ENCODE measurements at regions not wholly inside any gene's neighbourhood (a gene's known extent, or its start where the extent isn't known, plus 50 kb on each side); places are given as distances from the start of the nearest gene placed in this dataset.

GRCh38 chr10:117698809-117699208 is 156.3 kb downstream of the EMX2 start:
- H3K4ac ChIP-seq (ENCODE audit: low read length), result no peak overlapping the region

GRCh38 chr10:117699436-117700075 is 157.0 kb downstream of the EMX2 start:
- Histone ChIP-seq H2BK120ac (ENCODE audit: low read depth, low read length) (no peak overlapping the region), H4K8ac (ENCODE audit: low read depth, low read length) (peak overlapping the region; percentile 89), H3K4me2 (ENCODE audit: insufficient read depth, low read length, poor library complexity, severe bottlenecking) (no peak overlapping the region), H3K4me1 (ENCODE audit: control insufficient read depth in 2 of 2, insufficient read depth in 1 of 2, low read depth in 1 of 2, low read length in 2 of 2) (peaks cover 0 to 3% of the 10 kb centered on the region in 2 donors), H4K91ac (ENCODE audit: low read depth, low read length, poor library complexity) (peak overlapping the region; percentile 5), H2BK15ac (ENCODE audit: low read length) (no peak overlapping the region), H3K14ac (ENCODE audit: low read length) (no peak overlapping the region), H2BK5ac (ENCODE audit: low read length) (no peak overlapping the region), H3K4ac (ENCODE audit: low read length) (no peak overlapping the region), H3K4me3 (ENCODE audit: low read length in 2 of 2) (no peak overlapping the region), H3K9ac (ENCODE audit: low read depth, low read length, poor library complexity) (no peak overlapping the region), H3K27ac (replicated peaks; ENCODE audit: low read length) (no peak overlapping the region), H2BK12ac (ENCODE audit: low read length) (no peak overlapping the region), H2AFZ (ENCODE audit: low read length) (no peak overlapping the region), H3K36me3 (replicated peaks in 1 of 2; ENCODE audit: control insufficient read depth in 2 of 2, insufficient read depth in 2 of 2, low read length in 2 of 2) (no peaks in the 10 kb centered on the region), H3K23ac (ENCODE audit: low read depth, low read length, poor library complexity) (no peak overlapping the region), H3K9me3 (replicated peaks in 1 of 2; ENCODE audit: control insufficient read depth in 2 of 2, insufficient read depth in 1 of 2, low read depth in 1 of 2, low read length in 2 of 2) (no peaks in the 10 kb centered on the region), H3K79me1 (ENCODE audit: low read depth, low read length) (no peaks in the 10 kb centered on the region), H2AK5ac (ENCODE audit: low read depth, low read length) (no peak overlapping the region), H3K18ac (ENCODE audit: low read length) (peak overlapping the region; percentile 44), H3K27me3 (ENCODE audit: control insufficient read depth in 3 of 3, insufficient read depth in 3 of 3, low read depth in 1 of 3, low read length in 3 of 3) (no peaks in the 10 kb centered on the region)
- WGBS, 2 donors (ENCODE audit: extremely low coverage in 2 of 2, insufficient read length in 2 of 2, insufficient replicate concordance in 1 of 2), result no CpG with 5 or more reads among the region's 7 CpGs
- no peak for DNase-seq (ENCODE audit: low spot score)

More at GRCh38 chr10:117698809-117699208, 156.3 kb downstream of the EMX2 start:
- Histone ChIP-seq H2AK5ac (ENCODE audit: low read depth, low read length) (no peak overlapping the region), H3K18ac (ENCODE audit: low read length) (no peak overlapping the region), H2BK12ac (ENCODE audit: low read length) (no peak overlapping the region), H3K9me3 (replicated peaks in 1 of 2; ENCODE audit: control insufficient read depth in 2 of 2, insufficient read depth in 1 of 2, low read depth in 1 of 2, low read length in 2 of 2) (no peaks in the 10 kb centered on the region), H3K36me3 (replicated peaks in 1 of 2; ENCODE audit: control insufficient read depth in 2 of 2, insufficient read depth in 2 of 2, low read length in 2 of 2) (no peaks in the 10 kb centered on the region), H3K27ac (replicated peaks; ENCODE audit: low read length) (no peak overlapping the region), H3K23ac (ENCODE audit: low read depth, low read length, poor library complexity) (no peak overlapping the region), H2BK15ac (ENCODE audit: low read length) (no peak overlapping the region), H3K4me1 (ENCODE audit: control insufficient read depth in 2 of 2, insufficient read depth in 1 of 2, low read depth in 1 of 2, low read length in 2 of 2) (peaks cover 0 to 3% of the 10 kb centered on the region in 2 donors), H2BK120ac (ENCODE audit: low read depth, low read length) (no peak overlapping the region), H2BK5ac (ENCODE audit: low read length) (no peak overlapping the region), H2AFZ (ENCODE audit: low read length) (no peak overlapping the region), H4K8ac (ENCODE audit: low read depth, low read length) (no peak overlapping the region), H3K4me2 (ENCODE audit: insufficient read depth, low read length, poor library complexity, severe bottlenecking) (no peak overlapping the region), H3K27me3 (ENCODE audit: control insufficient read depth in 3 of 3, insufficient read depth in 3 of 3, low read depth in 1 of 3, low read length in 3 of 3) (no peaks in the 10 kb centered on the region), H3K14ac (ENCODE audit: low read length) (no peak overlapping the region), H4K91ac (ENCODE audit: low read depth, low read length, poor library complexity) (no peak overlapping the region), H3K79me1 (ENCODE audit: low read depth, low read length) (no peaks in the 10 kb centered on the region), H3K9ac (ENCODE audit: low read depth, low read length, poor library complexity) (no peak overlapping the region), H3K4me3 (ENCODE audit: low read length in 2 of 2) (no peak overlapping the region)
- no CpG with 5 or more reads among the region's 2 CpGs for WGBS, 2 donors (ENCODE audit: extremely low coverage in 2 of 2, insufficient read length in 2 of 2, insufficient replicate concordance in 1 of 2)
- DNase-seq (ENCODE audit: low spot score), result no peak

GRCh38 chr10:117710181-117710798 is 167.7 kb downstream of the EMX2 start:
- Histone ChIP-seq H2BK120ac (ENCODE audit: low read depth, low read length) (no peak overlapping the region), H2BK15ac (ENCODE audit: low read length) (no peak overlapping the region), H3K79me1 (ENCODE audit: low read depth, low read length) (no peaks in the 10 kb centered on the region), H2AK5ac (ENCODE audit: low read depth, low read length) (peak overlapping the region; percentile 59), H3K9ac (ENCODE audit: low read depth, low read length, poor library complexity) (no peak overlapping the region), H2BK12ac (ENCODE audit: low read length) (no peak overlapping the region), H3K14ac (ENCODE audit: low read length) (no peak overlapping the region), H4K91ac (ENCODE audit: low read depth, low read length, poor library complexity) (no peak overlapping the region), H3K23ac (ENCODE audit: low read depth, low read length, poor library complexity) (no peak overlapping the region), H3K4ac (ENCODE audit: low read length) (no peak overlapping the region), H2BK5ac (ENCODE audit: low read length) (peak overlapping the region; percentile 54), H2AFZ (ENCODE audit: low read length) (no peak overlapping the region), H3K9me3 (replicated peaks in 1 of 2; ENCODE audit: control insufficient read depth in 2 of 2, insufficient read depth in 1 of 2, low read depth in 1 of 2, low read length in 2 of 2) (no peaks in the 10 kb centered on the region), H3K18ac (ENCODE audit: low read length) (peak overlapping the region; percentile 6), H3K36me3 (replicated peaks in 1 of 2; ENCODE audit: control insufficient read depth in 2 of 2, insufficient read depth in 2 of 2, low read length in 2 of 2) (no peaks in the 10 kb centered on the region), H3K4me1 (ENCODE audit: control insufficient read depth in 2 of 2, insufficient read depth in 1 of 2, low read depth in 1 of 2, low read length in 2 of 2) (no peaks in the 10 kb centered on the region), H3K4me2 (ENCODE audit: insufficient read depth, low read length, poor library complexity, severe bottlenecking) (no peak overlapping the region), H3K27me3 (ENCODE audit: control insufficient read depth in 3 of 3, insufficient read depth in 3 of 3, low read depth in 1 of 3, low read length in 3 of 3) (no peaks in the 10 kb centered on the region), H3K27ac (replicated peaks; ENCODE audit: low read length) (no peak overlapping the region), H4K8ac (ENCODE audit: low read depth, low read length) (no peak overlapping the region), H3K4me3 (ENCODE audit: low read length in 2 of 2) (no peak overlapping the region)
- no CpG with 5 or more reads among the region's 8 CpGs for WGBS, 2 donors (ENCODE audit: extremely low coverage in 2 of 2, insufficient read length in 2 of 2, insufficient replicate concordance in 1 of 2)
- no peak for DNase-seq (ENCODE audit: low spot score)

GRCh38 chr10:117716889-117717288 is 174.3 kb downstream of the EMX2 start:
- no peak overlapping the region for H4K91ac ChIP-seq (ENCODE audit: low read depth, low read length, poor library complexity)
- H2BK120ac ChIP-seq (ENCODE audit: low read depth, low read length), result no peak overlapping the region
- WGBS, 2 donors (ENCODE audit: extremely low coverage in 2 of 2, insufficient read length in 2 of 2, insufficient replicate concordance in 1 of 2), result no CpG with 5 or more reads among the region's 1 CpG

More at GRCh38 chr10:117716889-117717288, 174.3 kb downstream of the EMX2 start:
- no peak overlapping the region for H3K14ac ChIP-seq (ENCODE audit: low read length)
- no peak for DNase-seq (ENCODE audit: low spot score)
- peaks cover 0 to 15% of the 10 kb centered on the region in 2 donors for H3K4me1 ChIP-seq (ENCODE audit: control insufficient read depth in 2 of 2, insufficient read depth in 1 of 2, low read depth in 1 of 2, low read length in 2 of 2)
- no peaks in the 10 kb centered on the region for H3K9me3 ChIP-seq (replicated peaks in 1 of 2; ENCODE audit: control insufficient read depth in 2 of 2, insufficient read depth in 1 of 2, low read depth in 1 of 2, low read length in 2 of 2)
- no peak overlapping the region for H3K23ac ChIP-seq (ENCODE audit: low read depth, low read length, poor library complexity)
- no peaks in the 10 kb centered on the region for H3K36me3 ChIP-seq (replicated peaks in 1 of 2; ENCODE audit: control insufficient read depth in 2 of 2, insufficient read depth in 2 of 2, low read length in 2 of 2)
- no peak overlapping the region for H3K9ac ChIP-seq (ENCODE audit: low read depth, low read length, poor library complexity)
- no peak overlapping the region for H2AFZ ChIP-seq (ENCODE audit: low read length)
- H2AK5ac ChIP-seq (ENCODE audit: low read depth, low read length), result no peak overlapping the region
- no peak overlapping the region for H3K4me3 ChIP-seq (ENCODE audit: low read length in 2 of 2)
- H2BK5ac ChIP-seq (ENCODE audit: low read length), result no peak overlapping the region
- no peaks in the 10 kb centered on the region for H3K27me3 ChIP-seq (ENCODE audit: control insufficient read depth in 3 of 3, insufficient read depth in 3 of 3, low read depth in 1 of 3, low read length in 3 of 3)
- H2BK15ac ChIP-seq (ENCODE audit: low read length), result no peak overlapping the region
- no peak overlapping the region for H4K8ac ChIP-seq (ENCODE audit: low read depth, low read length)
- no peak overlapping the region for H3K27ac ChIP-seq (replicated peaks; ENCODE audit: low read length)
- H2BK12ac ChIP-seq (ENCODE audit: low read length), result no peak overlapping the region
- H3K4ac ChIP-seq (ENCODE audit: low read length), result no peak overlapping the region
- no peak overlapping the region for H3K4me2 ChIP-seq (ENCODE audit: insufficient read depth, low read length, poor library complexity, severe bottlenecking)
- H3K79me1 ChIP-seq (ENCODE audit: low read depth, low read length), result no peaks in the 10 kb centered on the region
- H3K18ac ChIP-seq (ENCODE audit: low read length), result no peak overlapping the region
